ENCODE measurements at regions not wholly inside any gene's neighbourhood (a gene's known extent, or its start where the extent isn't known, plus 50 kb on each side); places are given as distances from the start of the nearest gene placed in this dataset.

DNA sequence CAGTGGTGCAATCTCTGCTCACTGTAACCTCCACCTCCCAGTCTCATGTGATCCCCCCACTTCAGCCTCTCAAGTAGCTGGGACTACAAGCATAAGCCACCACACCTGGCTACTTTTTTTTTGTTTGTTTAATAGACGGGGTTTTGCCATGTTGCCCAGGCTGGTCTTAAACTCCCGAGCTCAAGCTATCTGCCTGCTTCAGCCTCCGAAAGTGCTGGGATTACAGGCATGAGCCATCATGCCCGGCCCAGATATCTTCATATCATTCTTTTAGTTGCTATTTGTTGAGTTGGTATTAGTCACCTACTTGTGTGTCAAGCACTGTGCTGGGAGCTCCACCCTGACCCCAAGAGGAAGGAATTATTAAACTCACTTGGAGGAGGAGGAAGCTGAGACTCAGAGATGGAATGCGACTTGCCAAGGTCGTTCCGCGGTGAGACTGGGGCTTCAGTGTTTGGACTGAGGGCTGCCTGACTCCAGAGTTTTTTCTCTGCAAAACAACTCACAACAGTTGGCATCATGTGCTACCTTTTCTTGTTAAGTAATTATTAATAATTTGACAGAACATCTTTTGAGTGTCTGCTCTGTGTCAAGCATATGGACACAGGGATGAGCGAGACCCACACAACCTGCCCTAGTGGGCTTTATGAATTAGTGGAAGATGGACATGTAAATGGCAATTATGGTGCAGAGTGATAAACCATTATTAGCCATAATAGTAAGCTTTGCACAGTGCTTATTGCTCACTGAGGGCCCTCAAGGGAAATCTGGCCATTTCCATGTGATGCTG lies 132.0 kb downstream of the FOXD2 start:
- TF ChIP-seq SP1 (IDR thresholded peaks at IDR 0.05) (no peak), ELF4 (IDR thresholded peaks at IDR 0.05) (no peak), FOXM1 (IDR thresholded peaks at IDR 0.05; ENCODE audit: borderline replicate concordance) (no peak), LEF1 (IDR thresholded peaks at IDR 0.05; ENCODE audit: borderline replicate concordance) (no peak), SUZ12 (IDR thresholded peaks at IDR 0.05) (no peak)
- TF ChIP-seq, protein P1, sequence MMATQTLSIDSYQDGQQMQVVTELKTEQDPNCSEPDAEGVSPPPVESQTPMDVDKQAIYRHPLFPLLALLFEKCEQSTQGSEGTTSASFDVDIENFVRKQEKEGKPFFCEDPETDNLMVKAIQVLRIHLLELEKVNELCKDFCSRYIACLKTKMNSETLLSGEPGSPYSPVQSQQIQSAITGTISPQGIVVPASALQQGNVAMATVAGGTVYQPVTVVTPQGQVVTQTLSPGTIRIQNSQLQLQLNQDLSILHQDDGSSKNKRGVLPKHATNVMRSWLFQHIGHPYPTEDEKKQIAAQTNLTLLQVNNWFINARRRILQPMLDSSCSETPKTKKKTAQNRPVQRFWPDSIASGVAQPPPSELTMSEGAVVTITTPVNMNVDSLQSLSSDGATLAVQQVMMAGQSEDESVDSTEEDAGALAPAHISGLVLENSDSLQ (IDR thresholded peaks at IDR 0.05), result no peak
- CTCF ChIA-PET, result interaction anchor here (0.7 to 2.7 kb wide), 7 partner anchors 8 to 140 kb away, joined by 3 to 10 read pairs (median 3); no protein-coding TSS in a partner anchor
- POLR2A ChIA-PET, result interaction anchor here (0.7 to 2.9 kb wide), 3 partner anchors 9 to 418 kb away, joined by 3 to 12 read pairs (median 3); no protein-coding TSS in a partner anchor
- peak; percentile 35 for DNase-seq (ENCODE audit: extremely low spot score)

DNA sequence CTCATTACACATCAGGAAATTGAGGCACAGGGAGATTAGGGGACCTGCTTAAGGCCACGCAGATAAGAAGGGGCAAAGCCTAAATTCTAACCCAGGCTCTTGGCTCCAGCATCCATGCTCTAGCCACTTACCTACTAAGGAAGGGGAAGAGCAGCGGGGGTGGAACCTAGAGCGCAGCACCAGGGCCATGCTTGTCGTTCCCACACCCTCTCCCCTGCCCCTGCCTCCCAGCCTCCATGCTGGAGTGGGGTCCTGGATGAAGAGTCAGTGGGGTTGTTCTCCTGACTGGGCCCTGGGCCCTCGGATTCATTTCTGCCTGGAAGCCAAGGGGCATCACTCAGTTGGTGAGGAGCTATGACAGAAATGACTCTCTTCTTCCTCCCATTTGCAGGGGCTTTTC lies 133.3 kb downstream of the FOXD2 start:
- TF ChIP-seq FOXA1 (IDR thresholded peaks at IDR 0.05) (no peak), BHLHE40 (IDR thresholded peaks at IDR 0.05; ENCODE audit: borderline replicate concordance) (no peak), ARNT (IDR thresholded peaks at IDR 0.05) (no peak), CTBP1 (IDR thresholded peaks at IDR 0.05; ENCODE audit: borderline replicate concordance) (no peak), FOXM1 (IDR thresholded peaks at IDR 0.05; ENCODE audit: borderline replicate concordance) (no peak), NFRKB (IDR thresholded peaks at IDR 0.05) (no peak), LEF1 (IDR thresholded peaks at IDR 0.05; ENCODE audit: borderline replicate concordance) (no peak), HDGF (IDR thresholded peaks at IDR 0.05; ENCODE audit: borderline replicate concordance) (no peak), TARDBP (IDR thresholded peaks at IDR 0.05) (no peak)
- CTCF ChIA-PET, result no interaction called here
- no peak for DNase-seq (ENCODE audit: extremely low spot score)
- POLR2A ChIA-PET, result no interaction called here

DNA sequence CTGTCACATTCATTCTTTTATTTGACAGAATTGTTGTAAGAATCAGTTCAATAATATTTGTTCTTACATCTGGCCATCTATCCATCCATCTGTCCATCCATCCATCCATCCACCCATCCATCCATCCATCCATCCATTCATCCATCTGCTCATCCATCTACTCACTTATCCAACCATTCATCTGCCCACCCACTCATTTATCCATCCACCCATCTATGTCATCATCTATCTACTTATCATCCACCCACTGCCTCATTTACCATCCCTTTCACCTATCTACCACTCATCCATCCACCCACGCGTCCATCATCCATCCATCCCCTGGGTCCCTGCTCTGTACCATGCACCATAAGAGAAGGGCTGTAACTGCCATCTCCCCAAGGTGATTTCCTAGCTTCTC lies 134.1 kb downstream of the FOXD2 start:
- DNase-seq (ENCODE audit: extremely low spot score), result no peak
- ChIA-PET POLR2A (no interaction called here), CTCF (no interaction called here)
- TF ChIP-seq ARNT (IDR thresholded peaks at IDR 0.05), result no peak
- TF ChIP-seq HDGF (IDR thresholded peaks at IDR 0.05; ENCODE audit: borderline replicate concordance), result no peak
- no peak for TF ChIP-seq SUZ12 (IDR thresholded peaks at IDR 0.05)
- no peak for TF ChIP-seq SP1 (IDR thresholded peaks at IDR 0.05)
- TF ChIP-seq LEF1 (IDR thresholded peaks at IDR 0.05; ENCODE audit: borderline replicate concordance), result no peak
- no peak for TF ChIP-seq FOXA1 (IDR thresholded peaks at IDR 0.05)
- TF ChIP-seq NFRKB (IDR thresholded peaks at IDR 0.05), result no peak

DNA sequence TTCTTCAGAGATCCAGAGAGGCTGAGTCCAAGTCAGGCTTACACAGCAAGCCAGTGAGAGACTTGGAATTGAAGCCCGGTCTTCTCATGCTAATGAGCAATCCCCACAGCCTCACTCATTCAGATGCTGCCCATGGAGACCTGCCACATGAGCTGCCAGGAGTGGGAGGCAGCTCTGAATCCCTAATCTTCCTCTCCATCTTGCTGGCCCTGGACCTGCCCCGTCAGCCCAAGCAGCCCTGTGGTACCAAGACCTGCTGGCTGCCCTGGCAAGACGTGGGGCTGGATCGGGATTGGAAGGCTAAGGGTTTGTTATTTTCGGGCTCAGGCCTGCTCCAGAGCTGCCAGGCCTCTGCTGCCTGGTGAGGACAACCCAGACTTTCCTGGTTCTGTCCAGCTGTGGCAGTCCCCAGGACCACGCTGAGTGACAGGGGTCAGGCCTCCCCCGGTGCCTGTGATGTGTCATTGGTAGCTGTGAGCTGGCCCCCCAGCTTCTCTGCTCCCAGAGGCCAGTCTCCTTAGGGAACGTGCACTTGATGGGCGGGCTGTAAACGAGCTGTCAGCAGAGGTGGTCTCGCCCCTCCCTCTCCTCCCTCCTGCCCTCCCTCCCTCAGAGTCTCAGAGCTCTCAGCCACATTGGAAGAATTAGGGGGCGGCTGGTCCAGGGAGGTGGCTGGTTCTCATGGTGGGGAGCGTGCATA lies 135.0 kb downstream of the FOXD2 start:
- POLR2A ChIA-PET, result no interaction called here
- no peak for DNase-seq (ENCODE audit: extremely low spot score)
- TF ChIP-seq SP1 (IDR thresholded peaks at IDR 0.05) (no peak), CTBP1 (IDR thresholded peaks at IDR 0.05; ENCODE audit: borderline replicate concordance) (no peak), TARDBP (IDR thresholded peaks at IDR 0.05) (no peak), SUZ12 (IDR thresholded peaks at IDR 0.05) (no peak), FOXM1 (IDR thresholded peaks at IDR 0.05; ENCODE audit: borderline replicate concordance) (no peak), FOXK2 (IDR thresholded peaks at IDR 0.05) (no peak), FOXA1 (IDR thresholded peaks at IDR 0.05) (no peak), BHLHE40 (IDR thresholded peaks at IDR 0.05; ENCODE audit: borderline replicate concordance) (no peak), L3MBTL2 (conservative IDR thresholded peaks at IDR 0.05) (no peak), ZNF384 (IDR thresholded peaks at IDR 0.05) (no peak), HDGF (IDR thresholded peaks at IDR 0.05; ENCODE audit: borderline replicate concordance) (no peak)
- TF ChIP-seq, protein P1 (IDR thresholded peaks at IDR 0.05), result no peak
- CTCF ChIA-PET, result no interaction called here

DNA sequence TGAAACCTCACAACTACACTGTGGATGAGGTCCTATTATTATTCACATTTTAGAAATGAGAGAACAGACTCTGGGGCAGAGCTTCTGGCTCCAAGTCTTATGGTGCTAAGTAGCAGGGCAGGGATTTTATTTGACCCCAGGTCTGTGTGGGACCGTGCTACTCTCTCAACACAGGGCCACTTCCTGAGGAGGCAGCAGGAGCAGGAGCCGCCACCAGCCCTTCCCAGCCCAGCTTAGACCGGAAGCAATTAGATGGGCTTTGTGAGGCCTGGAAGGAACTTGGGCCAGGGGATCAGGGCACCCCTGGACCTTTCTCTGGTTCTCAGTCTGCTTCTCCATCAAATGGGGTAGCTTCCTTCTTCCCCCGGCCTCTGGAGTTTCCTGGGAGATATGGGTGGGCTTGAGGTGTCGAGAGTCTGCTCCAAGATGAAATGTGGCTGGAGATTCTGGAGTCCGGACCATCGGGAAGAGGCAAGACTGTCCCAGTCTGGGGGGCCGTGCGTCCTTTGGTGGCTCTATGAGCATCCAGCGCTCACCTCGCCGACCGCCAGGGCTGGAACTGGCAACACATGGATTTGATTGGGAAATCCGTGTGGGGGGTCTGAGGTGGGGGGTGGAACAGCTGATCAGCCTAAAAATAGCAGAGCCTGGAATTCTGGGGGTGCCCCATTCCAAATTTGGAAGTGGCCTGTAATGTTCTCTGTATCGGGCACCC lies 136.8 kb downstream of the FOXD2 start:
- CTCF ChIA-PET, result no interaction called here
- POLR2A ChIA-PET, result no interaction called here

More for the DNA sequence above, 136.8 kb downstream of the FOXD2 start:
- TF ChIP-seq HDGF (IDR thresholded peaks at IDR 0.05; ENCODE audit: borderline replicate concordance) (no peak), FOXA1 (IDR thresholded peaks at IDR 0.05) (no peak), ARNT (IDR thresholded peaks at IDR 0.05) (no peak), SP1 (IDR thresholded peaks at IDR 0.05) (no peak), ZNF384 (IDR thresholded peaks at IDR 0.05) (no peak), ELF4 (IDR thresholded peaks at IDR 0.05) (no peak), SUZ12 (IDR thresholded peaks at IDR 0.05) (no peak), L3MBTL2 (conservative IDR thresholded peaks at IDR 0.05) (no peak), TARDBP (IDR thresholded peaks at IDR 0.05) (no peak), NFRKB (IDR thresholded peaks at IDR 0.05) (no peak)
- TF ChIP-seq, protein P1 (IDR thresholded peaks at IDR 0.05), result no peak
- no peak for DNase-seq (ENCODE audit: extremely low spot score)

All from HEK293T (cell line).